HEK293T (cell line): ENCODE measurements at regions not wholly inside any gene's neighbourhood (a gene's known extent, or its start where the extent isn't known, plus 50 kb on each side); places are given as distances from the start of the nearest gene placed in this dataset.

Source experiments
- CTCF ChIA-PET: fragments of 350-600 bp; formaldehyde crosslinking; extraction: SDS; loops from one replicate; lab custom pipeline; 2021; ENCODE audit warnings: antibody characterized with exemption, inconsistent platforms; lab: Yijun Ruan, JAX
- POLR2A ChIA-PET: fragments of 350-600 bp; formaldehyde crosslinking; extraction: SDS; loops from one replicate; lab custom pipeline; 2020; ENCODE audit warnings: antibody characterized with exemption, inconsistent platforms; lab: Yijun Ruan, JAX
- DNase-seq: peaks from one replicate; pipeline ENCODE4 v3.0.0; 2012; ENCODE audit warnings: mixed read lengths; ENCODE audit errors: extremely low spot score
- ARNT ChIP-seq: fragments of 450-650 bp; IDR thresholded peaks from 2 replicates; pipeline ENCODE4 v1.6.1; 2017; ENCODE audit warnings: mild to moderate bottlenecking
- BHLHE40 ChIP-seq: fragments of 450-650 bp; IDR thresholded peaks from 2 replicates; pipeline ENCODE4 v1.6.1; 2016; ENCODE audit warnings: mild to moderate bottlenecking, moderate library complexity, borderline replicate concordance
- CTBP1 ChIP-seq: fragments of 450-650 bp; IDR thresholded peaks from 2 replicates; pipeline ENCODE4 v1.6.1; 2016; ENCODE audit warnings: borderline replicate concordance
- ELF4 ChIP-seq: fragments of 450-650 bp; IDR thresholded peaks from 2 replicates; pipeline ENCODE4 v1.6.1; 2017; ENCODE audit warnings: antibody characterized with exemption
- FOXA1 ChIP-seq: fragments of 450-650 bp; IDR thresholded peaks from 2 replicates; pipeline ENCODE4 v1.6.1; 2016; ENCODE audit warnings: mild to moderate bottlenecking
- FOXK2 ChIP-seq: fragments of 450-650 bp; IDR thresholded peaks from 2 replicates; pipeline ENCODE4 v1.6.1; 2016; ENCODE audit warnings: mild to moderate bottlenecking
- FOXM1 ChIP-seq: fragments of 450-650 bp; IDR thresholded peaks from 2 replicates; pipeline ENCODE4 v1.6.1; 2017; ENCODE audit warnings: mild to moderate bottlenecking, borderline replicate concordance
- HDGF ChIP-seq: fragments of 450-650 bp; IDR thresholded peaks from 2 replicates; pipeline ENCODE4 v1.6.1; 2017; ENCODE audit warnings: antibody characterized with exemption, borderline replicate concordance
- L3MBTL2 ChIP-seq: fragments of 450-650 bp; conservative IDR thresholded peaks from 2 replicates; pipeline ENCODE4 v1.6.1; 2016; ENCODE audit warnings: mild to moderate bottlenecking
- LEF1 ChIP-seq: fragments of 450-650 bp; IDR thresholded peaks from 2 replicates; pipeline ENCODE4 v1.6.1; 2017; ENCODE audit warnings: mild to moderate bottlenecking, borderline replicate concordance
- NFRKB ChIP-seq: fragments of 450-650 bp; IDR thresholded peaks from 2 replicates; pipeline ENCODE4 v1.6.1; 2016; ENCODE audit warnings: mild to moderate bottlenecking, moderate library complexity
- PKNOX1 ChIP-seq: fragments of 450-650 bp; IDR thresholded peaks from 2 replicates; pipeline ENCODE4 v1.6.1; 2016
- SP1 ChIP-seq: fragments of 450-650 bp; IDR thresholded peaks from 2 replicates; pipeline ENCODE4 v1.6.1; 2017
- SUZ12 ChIP-seq: fragments of 450-650 bp; IDR thresholded peaks from 2 replicates; pipeline ENCODE4 v1.6.1; 2016; ENCODE audit warnings: mild to moderate bottlenecking
- TARDBP ChIP-seq: fragments of 450-650 bp; IDR thresholded peaks from 2 replicates; pipeline ENCODE4 v1.6.1; 2016
- ZNF384 ChIP-seq: fragments of 450-650 bp; IDR thresholded peaks from 2 replicates; pipeline ENCODE4 v1.6.1; 2016

GRCh38 chr3:14256561-14257342, 78.1 kb downstream of the LSM3 start:
- ChIA-PET POLR2A (interaction anchor here (0.6 kb wide), 1 partner anchor 257 kb away, joined by 3 read pairs; no protein-coding TSS in a partner anchor), CTCF (interaction anchor here (0.8 kb wide), 1 partner anchor 211 kb away, joined by 3 read pairs; no protein-coding TSS in a partner anchor)
- DNase-seq = no peak
- TF ChIP-seq BHLHE40 (no peak), FOXA1 (no peak), SUZ12 (no peak), SP1 (no peak), PKNOX1 (no peak), FOXM1 (no peak), HDGF (no peak), ZNF384 (no peak), FOXK2 (no peak), TARDBP (no peak), CTBP1 (no peak), NFRKB (no peak)

DNA sequence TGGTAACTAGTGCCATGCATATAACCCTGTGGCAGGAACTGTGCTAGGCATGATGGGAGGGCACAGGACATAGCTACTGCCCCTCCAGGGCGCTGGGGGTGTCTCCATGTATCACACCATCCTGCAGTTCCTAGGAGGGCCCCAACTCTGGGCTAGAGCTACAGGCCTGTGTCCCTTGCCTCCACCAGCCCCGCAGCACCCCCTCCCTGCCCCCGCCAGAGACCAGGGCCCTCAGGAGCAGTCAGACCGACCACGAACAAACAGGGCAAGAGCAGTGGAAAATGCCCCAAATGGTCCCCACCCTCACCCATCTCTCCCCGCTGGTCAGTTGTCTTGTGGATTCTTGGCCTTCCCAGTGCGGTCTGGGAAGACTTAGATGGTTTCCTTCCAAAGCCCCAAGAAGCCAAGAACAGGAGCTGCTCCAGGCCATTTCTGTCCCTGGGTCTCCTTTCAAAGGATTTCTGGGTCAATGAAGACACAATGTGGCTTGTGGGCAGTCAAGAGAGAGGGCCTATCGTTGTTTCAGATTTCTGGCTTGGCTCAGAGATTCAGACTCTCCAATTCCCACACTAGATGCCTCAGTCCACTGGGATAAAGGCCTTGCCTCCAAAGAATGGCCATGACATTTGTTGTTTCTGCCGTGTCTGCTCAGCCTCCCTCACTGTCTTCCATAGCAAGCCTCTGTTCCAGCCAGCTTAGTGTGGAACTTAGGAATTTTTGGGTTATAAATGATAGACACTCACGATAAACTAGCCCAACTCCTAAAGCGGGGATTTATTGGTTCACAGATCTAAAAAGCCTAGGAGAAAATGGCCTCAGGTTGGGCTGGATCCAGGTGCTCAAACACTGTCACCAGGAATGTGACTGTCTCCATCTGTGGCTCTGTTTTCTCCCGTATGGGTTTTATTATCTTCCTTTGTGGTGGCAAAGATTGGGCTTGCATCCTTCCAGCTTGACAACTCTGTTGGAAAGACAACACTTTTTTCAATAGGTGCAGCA, 80.6 kb downstream of the LSM3 start:
- POLR2A ChIA-PET = no interaction called here
- CTCF ChIA-PET = interaction anchor here (1.0 kb wide), 1 partner anchor 55 kb away, joined by 3 read pairs; no protein-coding TSS in a partner anchor
- DNase-seq = no peak
- TF ChIP-seq ZNF384 = no peak

DNA sequence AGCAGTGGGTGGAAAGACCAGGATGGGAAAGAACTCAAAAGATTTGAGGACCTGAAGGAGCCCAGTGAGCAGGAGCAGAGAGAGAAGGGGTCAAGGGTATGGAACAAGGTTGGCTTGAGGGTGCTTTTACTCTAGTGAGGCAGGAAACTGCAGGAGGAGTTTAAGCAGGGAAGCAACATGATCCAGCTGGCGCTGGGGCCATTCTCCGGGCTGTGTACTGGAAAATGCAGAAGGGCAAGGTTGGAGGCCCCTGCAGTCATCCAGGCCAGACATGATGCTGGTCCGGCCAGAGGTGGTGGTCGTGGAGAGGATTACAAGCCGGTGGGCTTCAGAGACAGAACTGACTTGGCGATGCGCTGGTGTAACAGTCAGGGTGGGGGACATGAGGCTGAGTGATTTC, 81.8 kb downstream of the LSM3 start:
- POLR2A ChIA-PET = no interaction called here
- no peak for DNase-seq
- TF ChIP-seq NFRKB (no peak), ZNF384 (no peak), CTBP1 (no peak), FOXK2 (no peak), BHLHE40 (no peak)
- CTCF ChIA-PET = interaction anchor here (0.6 to 1.4 kb wide), 4 partner anchors 57 to 223 kb away, joined by 3 to 8 read pairs (median 4); no protein-coding TSS in a partner anchor

- ChIA-PET CTCF (interaction anchor here (0.6 to 1.4 kb wide), 6 partner anchors 58 to 223 kb away, joined by 3 to 8 read pairs (median 3); no protein-coding TSS in a partner anchor), POLR2A (no interaction called here)
- TF ChIP-seq FOXA1 (no peak), ZNF384 (no peak), ARNT (no peak), SP1 (no peak), LEF1 (no peak), FOXK2 (no peak), NFRKB (no peak), ELF4 (no peak), L3MBTL2 (no peak), PKNOX1 (no peak), FOXM1 (no peak), SUZ12 (no peak), CTBP1 (no peak), HDGF (no peak), BHLHE40 (no peak), TARDBP (no peak)
- DNase-seq = peak; percentile 90
Measured at GRCh38 chr3:14261229-14261628, 82.6 kb downstream of the LSM3 start.

- CTCF ChIA-PET = interaction anchor here (0.5 kb wide), 1 partner anchor 206 kb away, joined by 3 read pairs; no protein-coding TSS in a partner anchor
Measured at GRCh38 chr3:14262212-14262611, 83.6 kb downstream of the LSM3 start.

More at GRCh38 chr3:14262212-14262611, 83.6 kb downstream of the LSM3 start:
- TF ChIP-seq ELF4 = no peak
- TF ChIP-seq PKNOX1 = peak; percentile 49
- DNase-seq = no peak
- POLR2A ChIA-PET = no interaction called here
